ENCODE measurements at regions not wholly inside any gene's neighbourhood (a gene's known extent, or its start where the extent isn't known, plus 50 kb on each side); places are given as distances from the start of the nearest gene placed in this dataset.

GRCh38 chr3:191702121-191702520 is 241.2 kb downstream of the PYDC2 start:
- TF ChIP-seq CTCF (IDR thresholded peaks at IDR 0.05) (no peak), REST (IDR thresholded peaks at IDR 0.05; ENCODE audit: insufficient read depth in 1 of 2, low read depth in 2 of 2, low read length in 1 of 2) (no peak)

All from Panc1 (cell line).